HUDEP-2 (cell line): ENCODE measurements at regions not wholly inside any gene's neighbourhood (a gene's known extent, or its start where the extent isn't known, plus 50 kb on each side); places are given as distances from the start of the nearest gene placed in this dataset.

Experiments used
- DNase-seq, 76 experiments: peaks; one replicate each; lab custom pipeline; 2025; ENCODE audit not compliant: unreplicated experiment in 76 of 76; lab: John Stamatoyannopoulos, UW

GRCh38 chr5:174229514-174230370, 184.2 kb downstream of the NSG2 start:
- no peak for DNase-seq

- no peak for DNase-seq
Measured at GRCh38 chr5:174231956-174232487, 186.5 kb downstream of the NSG2 start.

GRCh38 chr5:174234388-174234787, 188.9 kb downstream of the NSG2 start:
- DNase-seq = peak in 1 of 76 experiments; percentile 12

- no peak for DNase-seq
Measured at GRCh38 chr5:174235221-174236011, 189.9 kb downstream of the NSG2 start.

- DNase-seq = no peak
Measured at GRCh38 chr5:174236070-174236469, 190.6 kb downstream of the NSG2 start.

GRCh38 chr5:174239718-174240117, 194.2 kb downstream of the NSG2 start:
- no peak for DNase-seq

- no peak for DNase-seq
Measured at GRCh38 chr5:174242573-174242972, 197.1 kb downstream of the NSG2 start.

GRCh38 chr5:174243904-174244303, 198.4 kb downstream of the NSG2 start:
- DNase-seq = no peak

- DNase-seq = no peak
Measured at GRCh38 chr5:174245516-174246075, 200.1 kb downstream of the NSG2 start.

- no peak for DNase-seq
Measured at GRCh38 chr5:174246743-174247142, 201.2 kb downstream of the NSG2 start.

GRCh38 chr5:174247301-174247700, 201.8 kb downstream of the NSG2 start:
- no peak for DNase-seq

- peak in 11 of 76 experiments; percentile 4 to 74 (median 45) for DNase-seq
Measured at GRCh38 chr5:174251305-174252000, 205.9 kb downstream of the NSG2 start.

GRCh38 chr5:174252121-174252520, 206.6 kb downstream of the NSG2 start:
- no peak for DNase-seq

GRCh38 chr5:174259696-174260420, 214.4 kb downstream of the NSG2 start:
- no peak for DNase-seq

GRCh38 chr5:174271316-174271715, 225.8 kb downstream of the NSG2 start:
- DNase-seq = peak in 1 of 76 experiments; percentile 2

- no peak for DNase-seq
Measured at GRCh38 chr5:174272671-174273070, 227.2 kb downstream of the NSG2 start.

GRCh38 chr5:174273325-174273724, 227.8 kb downstream of the NSG2 start:
- DNase-seq = no peak

GRCh38 chr5:174275959-174276358, 230.5 kb downstream of the NSG2 start:
- no peak for DNase-seq

- no peak for DNase-seq
Measured at GRCh38 chr5:174281089-174281760, 235.7 kb downstream of the NSG2 start.
